Colonic mucosa (tissue), 4 donors: ENCODE measurements at regions not wholly inside any gene's neighbourhood (a gene's known extent, or its start where the extent isn't known, plus 50 kb on each side); places are given as distances from the start of the nearest gene placed in this dataset.

Experiments
- DNase-seq: peaks from one replicate; pipeline ENCODE4 v3.0.0-alpha.2; 2020
- H3K27ac ChIP-seq: fragments of 200-600 bp; one replicate; pipeline ENCODE4 v1.8.0; 2021
- H3K27me3 ChIP-seq: fragments of 200-600 bp; one replicate; pipeline ENCODE4 v1.8.0; 2021
- H3K36me3 ChIP-seq: fragments of 200-600 bp; one replicate; pipeline ENCODE4 v1.8.0; 2021
- H3K4me1 ChIP-seq: fragments of 200-600 bp; one replicate; pipeline ENCODE4 v1.8.0; 2021; ENCODE audit warnings: mild to moderate bottlenecking
- H3K4me3 ChIP-seq: fragments of 200-600 bp; one replicate; pipeline ENCODE4 v1.8.0; 2021
- H3K9ac ChIP-seq, 2 donors: one replicate each; pipeline ENCODE4 v1.7.0; 2013; ENCODE audit warnings: control low read depth in 2 of 2, low read depth in 2 of 2, low read length in 2 of 2
- H3K9me3 ChIP-seq: fragments of 200-600 bp; one replicate; pipeline ENCODE4 v1.8.0; 2021
- intact Hi-C: fragments of 100-400 bp; cut with DNase I; formaldehyde crosslinking; loops from one replicate; pipeline ENCODE4 v1.14.1; 2022
- TF ChIP-seq, protein P1 (sequence below): fragments of 200-600 bp; IDR thresholded peaks from one replicate; pipeline ENCODE4 v1.8.0; 2022; ENCODE audit warnings: antibody characterized with exemption, mild to moderate bottlenecking
- donor health status: healthy.
- donor health status: DM: no; HTN: no; CAD: no.
- donor health status: DM: no; HTN: no; CAD: no.

DNA sequence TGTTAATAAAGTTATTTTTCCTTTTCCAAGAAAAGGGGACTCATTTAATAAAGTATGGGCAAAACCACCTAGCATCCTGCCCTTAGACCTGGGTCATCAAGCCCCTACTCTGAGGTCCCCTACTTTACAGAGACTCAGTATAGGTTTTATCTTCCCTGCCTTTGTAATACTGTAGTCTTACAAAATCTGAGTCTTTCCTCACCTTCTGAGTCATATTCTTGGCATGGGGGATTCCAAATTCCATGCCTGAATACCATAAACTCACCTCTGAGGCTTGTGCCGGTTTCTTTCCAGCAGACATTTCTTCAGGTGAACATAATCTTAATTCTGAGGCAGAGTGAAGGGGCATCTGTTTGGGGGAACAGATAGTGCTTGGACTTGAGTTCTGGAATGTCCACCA lies 282.5 kb downstream of the KCNA4 start:
- Histone ChIP-seq H3K27me3 (no peaks in the 10 kb centered on the region), H3K27ac (no peak overlapping the region), H3K9ac (no peak overlapping the region), H3K9me3 (no peaks in the 10 kb centered on the region), H3K4me3 (no peak overlapping the region), H3K36me3 (no peaks in the 10 kb centered on the region), H3K4me1 (no peaks in the 10 kb centered on the region)
- DNase-seq = no peak
- TF ChIP-seq, protein P1, sequence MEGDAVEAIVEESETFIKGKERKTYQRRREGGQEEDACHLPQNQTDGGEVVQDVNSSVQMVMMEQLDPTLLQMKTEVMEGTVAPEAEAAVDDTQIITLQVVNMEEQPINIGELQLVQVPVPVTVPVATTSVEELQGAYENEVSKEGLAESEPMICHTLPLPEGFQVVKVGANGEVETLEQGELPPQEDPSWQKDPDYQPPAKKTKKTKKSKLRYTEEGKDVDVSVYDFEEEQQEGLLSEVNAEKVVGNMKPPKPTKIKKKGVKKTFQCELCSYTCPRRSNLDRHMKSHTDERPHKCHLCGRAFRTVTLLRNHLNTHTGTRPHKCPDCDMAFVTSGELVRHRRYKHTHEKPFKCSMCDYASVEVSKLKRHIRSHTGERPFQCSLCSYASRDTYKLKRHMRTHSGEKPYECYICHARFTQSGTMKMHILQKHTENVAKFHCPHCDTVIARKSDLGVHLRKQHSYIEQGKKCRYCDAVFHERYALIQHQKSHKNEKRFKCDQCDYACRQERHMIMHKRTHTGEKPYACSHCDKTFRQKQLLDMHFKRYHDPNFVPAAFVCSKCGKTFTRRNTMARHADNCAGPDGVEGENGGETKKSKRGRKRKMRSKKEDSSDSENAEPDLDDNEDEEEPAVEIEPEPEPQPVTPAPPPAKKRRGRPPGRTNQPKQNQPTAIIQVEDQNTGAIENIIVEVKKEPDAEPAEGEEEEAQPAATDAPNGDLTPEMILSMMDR = no peak
- intact Hi-C loops = no loop called here

DNA sequence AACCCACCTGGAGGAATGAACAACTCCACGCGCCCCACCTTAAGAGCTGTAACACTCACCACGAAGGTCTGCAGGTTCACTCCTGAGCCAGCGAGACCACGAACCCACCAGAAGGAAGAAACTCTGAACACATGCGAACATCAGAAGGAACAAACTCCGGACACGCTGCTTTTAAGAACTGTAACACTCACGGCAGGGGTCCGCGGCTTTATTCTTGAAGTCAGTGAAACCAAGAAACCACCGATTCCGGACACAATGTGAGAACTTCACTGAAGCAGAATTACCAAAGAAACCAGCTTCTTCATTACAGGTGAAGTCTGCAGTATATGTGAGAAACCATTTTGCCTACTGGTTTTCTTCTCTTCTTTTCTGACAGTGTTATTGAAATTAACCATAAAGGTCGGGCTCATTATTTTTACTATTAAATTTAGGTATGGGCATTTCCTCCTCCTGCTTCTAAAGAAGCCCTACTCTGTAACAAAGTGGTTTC lies 303.0 kb downstream of the KCNA4 start:
- H3K27me3 ChIP-seq = no peaks in the 10 kb centered on the region
- no peak overlapping the region for H3K9ac ChIP-seq
- no peak overlapping the region for H3K4me3 ChIP-seq
- H3K36me3 ChIP-seq = no peaks in the 10 kb centered on the region
- H3K9me3 ChIP-seq = no peaks in the 10 kb centered on the region
- no peaks in the 10 kb centered on the region for H3K4me1 ChIP-seq
- TF ChIP-seq, protein P1 = no peak
- H3K27ac ChIP-seq = no peak overlapping the region
- DNase-seq = no peak
- intact Hi-C loops = no loop called here

DNA sequence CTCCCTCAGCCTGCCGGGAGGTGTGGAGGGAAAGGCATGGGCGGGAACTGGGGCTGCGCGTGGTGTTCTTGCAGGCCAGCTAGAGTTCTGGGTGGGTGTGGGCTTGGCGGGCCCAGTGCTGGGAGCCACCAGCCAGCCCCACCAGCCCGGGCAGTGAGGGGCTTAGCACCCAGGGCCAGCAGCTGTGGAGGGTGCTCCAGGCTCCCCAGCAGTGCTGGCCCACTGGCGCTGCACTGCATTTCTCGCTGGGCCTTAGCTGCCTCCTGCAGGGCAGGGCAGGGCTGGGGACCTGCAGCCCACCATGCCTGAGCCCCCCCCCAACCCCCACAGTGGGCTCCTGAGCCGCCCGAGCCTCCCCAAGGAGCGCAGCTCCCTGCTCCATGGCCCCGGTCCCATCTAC lies 304.2 kb downstream of the KCNA4 start:
- no peaks in the 10 kb centered on the region for H3K9me3 ChIP-seq
- intact Hi-C loops = no loop called here
- H3K4me3 ChIP-seq = no peak overlapping the region
- H3K27ac ChIP-seq = no peak overlapping the region
- H3K4me1 ChIP-seq = no peaks in the 10 kb centered on the region
- H3K36me3 ChIP-seq = no peaks in the 10 kb centered on the region
- no peaks in the 10 kb centered on the region for H3K27me3 ChIP-seq
- H3K9ac ChIP-seq = no peak overlapping the region
- TF ChIP-seq, protein P1 = no peak
- DNase-seq = no peak

DNA sequence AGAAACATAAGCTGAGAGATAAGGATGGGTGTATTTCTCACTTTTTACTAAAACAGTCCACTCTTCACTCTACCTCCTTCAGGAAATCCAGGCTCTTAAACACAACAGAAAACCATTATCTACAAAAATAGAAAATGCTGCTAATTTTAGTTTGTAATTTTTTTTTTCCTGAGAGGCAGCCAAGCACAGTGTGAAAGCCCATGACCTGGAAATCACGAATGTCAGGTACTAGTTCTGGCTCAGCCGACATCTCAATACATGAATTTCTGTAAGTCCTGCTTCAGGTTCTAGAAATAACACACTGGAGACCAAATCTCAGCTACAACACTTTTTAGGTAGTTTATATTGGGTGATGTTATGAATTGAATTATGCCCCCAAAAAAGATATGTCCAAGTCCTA lies 308.9 kb downstream of the KCNA4 start:
- Histone ChIP-seq H3K36me3 (no peaks in the 10 kb centered on the region), H3K27ac (no peak overlapping the region)
- intact Hi-C loops = no loop called here

DNA sequence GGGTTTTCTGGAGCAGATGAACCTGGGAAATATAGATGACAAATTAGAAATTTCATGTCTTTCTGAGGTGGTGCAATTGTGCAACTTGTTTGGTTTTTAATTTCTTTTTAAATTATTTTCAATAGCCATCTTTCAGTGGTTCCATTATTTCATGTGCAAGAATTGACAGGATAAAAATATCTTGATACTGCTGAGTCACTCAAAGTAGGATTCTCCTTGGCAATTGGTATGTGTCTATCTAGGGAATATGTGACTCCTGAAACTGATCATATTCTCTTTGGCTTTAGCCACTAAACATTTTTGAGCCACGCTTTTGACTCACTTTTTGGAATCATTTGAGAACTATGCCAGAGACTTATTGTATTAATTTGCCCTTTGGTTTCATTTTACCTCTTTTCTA lies 331.5 kb downstream of the KCNA4 start:
- intact Hi-C loops = no loop called here
- no peak overlapping the region for H3K27ac ChIP-seq

More for the DNA sequence above, 308.9 kb downstream of the KCNA4 start:
- no peak for DNase-seq
- Histone ChIP-seq H3K27me3 (no peaks in the 10 kb centered on the region), H3K9me3 (no peaks in the 10 kb centered on the region), H3K9ac (no peak overlapping the region), H3K4me3 (no peak overlapping the region), H3K4me1 (no peaks in the 10 kb centered on the region)
- TF ChIP-seq, protein P1 = no peak

More for the DNA sequence above, 331.5 kb downstream of the KCNA4 start:
- no peak for DNase-seq
- TF ChIP-seq, protein P1 = no peak
- H3K4me3 ChIP-seq = no peak overlapping the region
- no peaks in the 10 kb centered on the region for H3K4me1 ChIP-seq
- no peaks in the 10 kb centered on the region for H3K27me3 ChIP-seq
- H3K36me3 ChIP-seq = no peaks in the 10 kb centered on the region
- H3K9ac ChIP-seq = no peak overlapping the region
- no peaks in the 10 kb centered on the region for H3K9me3 ChIP-seq
